Gastroesophageal sphincter (tissue), 3 donors: ENCODE measurements at regions not wholly inside any gene's neighbourhood (a gene's known extent, or its start where the extent isn't known, plus 50 kb on each side); places are given as distances from the start of the nearest gene placed in this dataset.
"Not testable (repeated sequence)": the region's sequence is repeated elsewhere in the genome, so short reads cannot be mapped to it uniquely, and the experiment has no call there.

Experiments used
- CTCF ChIP-seq, 4 experiments: fragments of 200-600 bp in 2 of 4; fragments of 450-650 bp in 2 of 4; sonication (generic) in 1 of 4; IDR thresholded peaks; one replicate each; pipeline ENCODE4 v1.5.1; 2017 to 2019; ENCODE audit warnings: antibody characterized with exemption in 4 of 4, mild to moderate bottlenecking in 2 of 4, moderate library complexity in 2 of 4
- EP300 ChIP-seq: sonication (generic); formaldehyde crosslinking; IDR thresholded peaks from one replicate; pipeline ENCODE4 v1.6.1; 2017; ENCODE audit warnings: antibody characterized with exemption, mild to moderate bottlenecking
- POLR2A ChIP-seq, 2 donors: fragments of 450-650 bp; IDR thresholded peaks; one replicate each; pipeline ENCODE4 v1.6.1; 2017; ENCODE audit warnings: antibody characterized with exemption in 2 of 2, mild to moderate bottlenecking in 2 of 2, moderate library complexity in 1 of 2

DNA sequence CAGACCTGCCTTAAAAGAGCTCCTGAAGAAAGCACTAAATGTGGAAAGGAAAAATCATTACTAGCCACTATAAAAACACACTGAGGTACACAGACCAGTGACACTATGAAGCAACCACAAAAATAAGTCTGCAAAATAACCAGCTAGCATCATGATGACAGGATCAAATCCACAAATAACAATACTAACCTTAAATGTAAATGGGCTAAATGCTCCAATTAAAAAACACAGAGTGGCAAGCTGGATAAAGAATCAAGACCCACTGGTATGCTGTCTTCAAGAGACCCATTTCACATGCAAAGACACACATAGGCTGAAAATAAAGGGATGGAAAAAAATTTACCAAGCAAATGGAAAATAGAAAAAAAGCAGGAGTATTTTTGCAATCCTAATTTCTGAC, 114.5 kb downstream of the MTHFS start:
- TF ChIP-seq EP300; CTCF (IDR thresholded peaks at IDR 0.05); POLR2A (IDR thresholded peaks at IDR 0.05): not testable (repeated sequence)
